Caki2 (cell line): ENCODE measurements at regions not wholly inside any gene's neighbourhood (a gene's known extent, or its start where the extent isn't known, plus 50 kb on each side); places are given as distances from the start of the nearest gene placed in this dataset.
"Not testable (repeated sequence)": the region's sequence is repeated elsewhere in the genome, so short reads cannot be mapped to it uniquely, and the experiment has no call there.

ENCODE experiments used
- DNase-seq: peaks from one replicate; pipeline ENCODE4 v3.0.0-alpha.2; 2015; ENCODE audit warnings: low read depth
- in situ Hi-C: cut with HindIII; loops from 2 replicates; pipeline ENCODE4 v1.10.0; 2016; ENCODE audit warnings: low sequenced_read_pairs, low pct_unique_long_range_greater_than_20kb, mixed read lengths

DNA sequence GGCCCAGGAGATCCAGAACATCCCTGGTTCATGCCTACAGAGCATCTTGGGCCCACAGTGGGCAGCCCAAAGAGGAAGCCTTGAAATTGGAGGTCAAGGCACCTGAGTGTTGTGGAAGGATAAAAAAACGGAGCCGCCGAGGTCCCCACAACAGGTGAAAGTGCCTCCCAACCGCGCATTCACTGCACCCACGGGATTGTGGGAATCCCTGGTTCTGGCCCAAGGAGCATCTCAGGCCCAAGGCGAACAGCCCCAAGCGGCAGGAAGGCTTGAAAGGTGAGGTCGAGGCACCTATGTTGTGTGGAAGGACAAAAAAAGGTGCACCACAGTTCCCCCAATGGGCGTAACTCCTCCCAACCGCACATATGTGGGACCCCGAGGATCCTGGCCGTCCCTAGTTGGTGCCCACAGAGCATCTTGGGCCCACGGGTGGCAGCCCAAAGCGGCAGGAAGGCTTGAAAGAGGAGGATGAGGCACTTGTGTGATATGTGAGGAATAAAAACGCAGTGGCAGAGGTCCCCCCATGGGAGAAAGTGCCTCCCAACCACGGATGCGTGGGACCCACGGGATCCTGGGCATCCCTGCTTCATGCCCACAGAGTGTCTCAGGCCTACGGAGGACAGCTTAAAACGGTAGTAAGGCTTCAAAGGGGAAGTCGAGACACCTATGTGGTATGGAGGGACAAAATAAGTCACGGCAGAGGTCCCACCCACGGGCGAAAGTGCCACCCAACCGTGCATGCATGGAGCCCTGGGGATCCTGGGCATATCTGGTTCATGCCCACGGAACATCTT lies 583.9 kb downstream of the ALG10 start:
- no peak for DNase-seq
- in situ Hi-C loops: no loop called here

DNA sequence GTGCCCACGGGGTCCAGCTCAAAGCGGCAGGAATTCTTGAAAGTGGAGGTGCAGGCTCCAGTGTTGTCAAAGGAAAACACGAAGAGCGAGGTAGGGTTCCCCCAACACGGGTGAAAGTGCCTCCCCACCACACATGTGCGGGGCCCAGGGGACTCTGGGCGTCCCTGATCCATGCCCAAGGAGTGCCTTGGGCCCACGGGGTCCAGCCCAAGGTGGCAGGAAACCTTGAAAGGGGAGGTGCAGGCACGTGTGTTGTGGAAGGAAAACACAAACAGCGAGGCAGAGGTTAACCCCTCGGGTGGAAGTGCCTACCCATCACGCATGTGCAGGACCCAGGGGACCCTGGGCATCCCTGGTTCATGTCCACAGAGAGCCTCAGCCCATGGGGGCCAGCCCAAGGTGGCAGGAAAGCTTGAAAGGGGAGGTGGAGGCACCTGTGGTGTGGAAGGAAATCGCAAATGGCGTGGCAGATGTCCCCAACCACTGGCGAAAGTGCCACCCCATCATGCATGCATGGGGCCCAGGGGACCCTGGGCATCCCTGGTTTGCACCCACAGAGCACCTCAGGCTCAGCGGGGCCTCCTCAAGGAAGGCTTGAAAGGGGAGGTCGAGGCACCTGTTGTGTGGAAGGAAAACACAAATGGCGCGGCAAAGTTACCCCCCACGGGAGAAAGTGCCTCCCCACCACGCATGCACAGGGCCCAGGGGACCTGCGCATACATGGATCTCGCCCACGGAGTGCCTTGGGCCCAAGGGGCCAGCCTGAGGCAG lies 584.6 kb downstream of the ALG10 start:
- in situ Hi-C loops: no loop called here
- no peak for DNase-seq

DNA sequence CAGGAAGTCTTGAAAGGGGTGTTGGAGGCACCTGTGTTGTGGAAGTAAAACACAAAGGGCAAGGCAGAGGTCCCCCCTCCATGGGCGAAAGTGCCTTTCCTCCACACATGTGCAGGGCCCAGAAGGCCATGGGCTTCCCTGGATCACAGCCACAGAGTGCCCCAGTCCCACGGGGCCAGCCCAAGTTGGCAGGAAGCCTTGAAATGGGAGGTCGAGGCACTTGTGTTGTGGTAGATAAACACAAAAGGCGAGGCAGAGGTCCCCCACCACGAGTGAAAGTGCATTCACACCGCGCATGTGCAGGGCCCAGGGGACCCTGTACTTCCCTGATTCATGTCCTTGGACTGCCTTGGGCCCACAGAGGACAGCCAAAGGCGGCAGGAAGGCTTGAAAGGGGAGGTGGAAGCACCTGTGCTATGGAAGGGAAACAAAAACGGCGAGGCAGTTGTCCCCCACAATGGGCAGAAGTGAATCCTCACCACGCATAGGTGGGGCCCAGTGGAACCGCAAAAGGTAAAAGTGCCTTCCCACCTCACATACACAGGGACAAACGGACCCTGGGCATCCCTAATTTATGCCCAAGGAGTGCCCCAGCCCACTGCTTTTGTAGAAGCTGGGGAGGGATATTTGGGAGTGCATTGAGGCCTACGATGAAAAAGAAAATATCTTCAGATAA lies 585.4 kb downstream of the ALG10 start:
- DNase-seq: no peak
- in situ Hi-C loops: no loop called here

DNA sequence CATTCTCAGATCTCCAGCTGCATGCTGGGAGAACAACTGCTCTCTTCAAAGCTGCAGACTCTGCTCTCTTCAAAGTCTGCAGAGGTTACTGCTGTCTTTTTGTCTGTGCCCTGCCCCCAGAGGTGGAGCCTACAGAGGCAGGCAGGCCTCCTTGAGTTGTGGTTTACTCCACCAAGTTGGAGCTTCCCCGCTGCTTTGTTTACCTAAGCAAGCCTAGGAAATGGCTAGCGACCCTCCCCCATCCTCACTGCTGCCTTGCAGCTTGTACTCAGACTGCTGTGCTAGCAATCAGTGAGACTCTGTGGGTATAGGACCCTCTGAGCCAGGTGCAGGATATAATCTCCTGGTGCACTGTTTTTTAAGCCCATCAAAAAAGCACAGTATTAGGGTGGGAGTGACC lies 591.7 kb downstream of the ALG10 start:
- in situ Hi-C loops, DNase-seq: not testable (repeated sequence)

DNA sequence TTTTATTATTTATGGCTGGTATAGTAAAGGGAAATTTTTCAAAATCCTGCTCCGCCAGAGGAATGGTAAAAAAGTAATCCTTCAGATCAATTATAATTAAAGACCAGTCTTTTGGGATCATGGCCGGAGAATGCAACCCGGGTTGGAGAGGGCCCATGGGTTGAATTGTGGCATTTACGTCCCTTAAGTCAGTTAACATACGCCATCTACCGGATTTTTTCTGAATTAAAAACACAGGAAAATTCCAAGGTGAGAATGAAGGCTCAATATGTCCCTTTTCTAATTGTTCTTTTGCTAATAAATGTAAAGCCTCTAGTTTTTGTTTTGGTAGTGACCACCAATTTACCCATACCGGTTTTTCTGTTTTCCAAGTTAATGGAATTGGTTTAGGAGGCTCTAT lies 602.8 kb downstream of the ALG10 start:
- peak; percentile 3 for DNase-seq
- in situ Hi-C loops: no loop called here

DNA sequence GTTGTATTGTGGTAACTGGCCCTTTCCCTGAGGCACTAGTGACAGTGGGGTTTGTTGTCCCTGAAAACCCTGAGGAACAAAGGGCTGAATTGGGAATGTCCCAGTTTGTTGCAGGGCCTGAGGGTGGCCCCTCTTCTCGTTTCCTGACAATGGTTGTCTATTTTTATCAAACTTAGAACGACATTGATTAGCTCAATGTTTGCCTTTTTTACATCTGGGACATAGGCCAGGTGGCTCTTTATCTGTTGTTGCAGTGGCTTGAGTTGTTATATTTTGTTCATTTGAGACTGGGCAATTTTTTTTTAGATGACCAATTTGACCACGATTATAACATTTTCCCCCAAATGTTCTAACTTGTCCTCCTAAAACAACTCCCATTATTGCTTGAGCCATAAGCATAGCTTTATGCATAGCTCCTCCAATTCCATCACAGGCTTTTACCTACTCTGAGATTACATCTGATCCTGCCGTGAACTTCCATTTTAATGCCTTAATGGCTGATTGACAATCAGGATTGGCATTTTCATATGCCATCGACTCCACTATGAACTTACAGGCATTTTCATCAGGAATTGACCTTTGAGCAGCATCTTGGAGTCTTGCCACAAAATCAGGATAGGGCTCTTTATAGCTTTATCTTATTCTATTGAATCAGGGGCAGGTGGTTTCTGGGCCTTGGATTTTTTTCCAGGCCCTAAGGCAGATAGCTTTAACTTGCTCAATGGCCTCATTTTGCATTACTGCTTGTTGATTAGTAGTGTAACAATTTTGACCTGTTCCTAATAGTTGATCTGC lies 604.3 kb downstream of the ALG10 start:
- in situ Hi-C loops: no loop called here
- no peak for DNase-seq
